ENCODE measurements at regions not wholly inside any gene's neighbourhood (a gene's known extent, or its start where the extent isn't known, plus 50 kb on each side); places are given as distances from the start of the nearest gene placed in this dataset.
"Not testable (repeated sequence)": the region's sequence is repeated elsewhere in the genome, so short reads cannot be mapped to it uniquely, and the experiment has no call there.

GRCh38 chr5:136735611-136736010 lies 370.3 kb upstream of the TRPC7 start:
- TF ChIP-seq CTCF (IDR thresholded peaks at IDR 0.05); ZFX (IDR thresholded peaks at IDR 0.05; ENCODE audit: borderline replicate concordance): not testable (repeated sequence)

Data from 22Rv1 (cell line).